Raji (cell line): ENCODE measurements at regions not wholly inside any gene's neighbourhood (a gene's known extent, or its start where the extent isn't known, plus 50 kb on each side); places are given as distances from the start of the nearest gene placed in this dataset.

Experiments
- POLR2A ChIP-seq: IDR thresholded peaks from 2 replicates; pipeline ENCODE4 v1.6.1; 2011; ENCODE audit warnings: low read depth, low read length, control low read depth; ENCODE audit not compliant: insufficient read depth

DNA sequence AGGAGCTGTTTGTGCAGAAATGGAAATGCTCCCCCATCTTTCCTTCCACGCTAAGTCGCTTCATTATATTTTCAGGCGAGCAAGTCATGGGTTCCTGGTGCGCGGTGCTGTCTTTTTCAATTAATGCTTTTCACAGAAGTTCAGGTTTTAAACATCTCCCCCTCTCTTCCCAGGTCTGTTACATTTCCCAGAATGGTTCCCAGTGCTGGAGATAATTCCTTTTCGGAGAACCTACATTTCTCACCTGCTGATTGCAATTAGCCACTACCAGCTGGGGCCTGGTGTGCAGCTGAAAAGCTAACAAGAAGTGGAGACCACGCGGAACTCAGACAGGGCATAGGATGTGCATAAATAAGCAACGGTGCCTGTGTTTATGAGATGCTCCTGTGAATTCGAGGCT, 217.8 kb downstream of the MID1IP1 start:
- no peak for TF ChIP-seq POLR2A

DNA sequence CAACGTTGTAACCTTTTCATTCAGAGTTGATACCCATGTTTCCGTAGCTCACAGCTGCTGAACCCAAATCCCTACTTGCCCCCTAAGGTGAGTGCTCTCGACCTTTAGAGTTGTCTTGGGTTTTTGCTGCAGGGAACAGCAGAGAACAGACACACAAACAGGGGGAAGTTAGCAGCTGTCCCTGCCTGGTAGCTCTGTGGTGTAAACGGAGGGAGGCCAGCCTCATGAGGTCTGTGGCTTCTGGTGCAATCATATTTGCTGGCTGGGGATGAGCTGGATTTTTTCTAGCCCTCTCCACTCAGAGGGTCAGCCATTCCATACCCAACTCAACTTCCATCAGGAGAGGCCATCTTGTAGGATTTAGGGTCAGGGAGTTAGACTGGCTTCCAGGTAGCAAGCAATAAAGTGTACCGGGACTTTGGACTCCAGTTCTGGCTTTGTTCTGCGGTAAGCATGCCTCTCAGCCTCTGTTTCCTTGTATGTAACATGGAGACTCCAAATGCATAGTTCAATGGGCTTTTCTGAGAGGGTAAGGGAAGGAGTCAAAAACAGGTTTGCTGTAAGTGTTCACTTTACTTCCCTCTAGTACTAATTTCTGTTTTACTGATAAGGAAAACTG, 218.9 kb downstream of the MID1IP1 start:
- TF ChIP-seq POLR2A: no peak

DNA sequence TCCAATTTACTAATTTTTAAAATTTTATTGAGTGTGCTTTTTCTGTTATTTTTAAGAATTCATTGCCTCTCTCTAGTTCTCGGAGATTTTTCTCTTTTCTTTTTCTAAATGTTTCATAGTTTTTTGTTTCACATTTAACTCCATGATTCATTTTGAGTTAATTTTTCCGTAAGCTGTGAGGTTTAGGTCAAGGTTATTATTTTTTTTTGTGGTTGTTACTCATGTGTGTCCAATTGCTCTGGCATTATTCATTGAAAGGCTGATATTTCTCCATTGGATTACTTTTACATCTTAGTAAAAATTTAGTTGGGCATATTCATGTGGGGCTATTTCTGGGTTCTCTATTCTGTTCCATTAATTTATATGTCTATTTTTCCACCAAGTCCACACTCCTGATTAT, 220.8 kb downstream of the MID1IP1 start:
- no peak for TF ChIP-seq POLR2A

DNA sequence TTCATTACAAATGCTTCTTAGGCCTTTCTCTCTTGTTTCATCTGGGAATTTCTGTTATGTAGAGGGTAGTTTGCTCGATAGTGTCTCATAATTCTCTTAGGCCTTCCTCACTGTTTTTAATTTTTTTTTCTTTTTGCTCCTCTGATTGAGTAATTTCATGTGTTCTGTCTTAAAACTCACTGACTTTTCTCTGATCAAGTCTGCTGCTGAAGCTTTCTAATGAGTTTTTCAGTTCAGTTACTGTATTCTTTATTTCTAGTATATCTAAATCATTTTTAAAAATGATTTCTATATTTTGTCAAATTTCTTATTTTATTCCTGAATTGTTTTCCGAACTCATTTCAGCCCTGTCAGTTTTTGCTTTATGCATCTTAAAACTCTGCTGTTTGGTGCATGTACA, 228.0 kb downstream of the MID1IP1 start:
- no peak for TF ChIP-seq POLR2A

DNA sequence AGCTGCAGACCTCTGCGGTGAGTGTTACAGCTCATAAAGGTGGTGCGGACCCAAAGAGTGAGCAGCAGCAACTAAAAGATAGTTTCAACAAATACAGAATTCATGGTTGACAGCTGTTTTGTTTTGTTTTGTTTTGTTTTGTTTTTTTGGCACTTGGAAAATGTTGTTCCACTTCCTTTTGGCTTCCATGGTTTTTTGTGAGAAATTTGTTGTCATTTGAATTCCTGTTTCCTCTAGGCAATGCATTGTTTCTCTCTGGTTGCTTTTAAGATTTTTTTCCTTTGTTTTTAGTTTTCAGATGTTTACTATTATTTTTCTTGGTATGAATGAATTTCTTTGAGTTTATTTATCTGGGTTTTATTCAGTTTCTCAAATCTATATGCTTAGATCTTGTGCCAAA, 229.4 kb downstream of the MID1IP1 start:
- TF ChIP-seq POLR2A: no peak

DNA sequence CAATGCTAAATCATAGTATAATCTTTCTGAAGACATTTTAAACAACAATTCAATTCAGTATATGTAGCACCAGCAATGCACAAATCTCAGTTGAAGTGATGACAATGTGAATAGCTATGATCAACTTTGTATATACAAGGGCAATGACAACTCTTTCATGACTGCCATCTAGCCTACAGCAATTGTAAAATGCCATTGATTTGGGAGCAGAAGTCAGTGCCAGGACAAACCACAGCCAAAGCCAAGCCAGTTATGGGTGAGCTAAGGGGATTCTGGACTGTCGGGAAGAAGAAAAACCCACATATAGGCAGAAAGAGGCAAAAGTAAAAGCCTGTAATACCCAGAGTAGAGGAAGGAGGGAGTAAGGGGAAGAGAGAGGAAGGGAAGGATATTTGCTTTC, 238.6 kb downstream of the MID1IP1 start:
- no peak for TF ChIP-seq POLR2A

DNA sequence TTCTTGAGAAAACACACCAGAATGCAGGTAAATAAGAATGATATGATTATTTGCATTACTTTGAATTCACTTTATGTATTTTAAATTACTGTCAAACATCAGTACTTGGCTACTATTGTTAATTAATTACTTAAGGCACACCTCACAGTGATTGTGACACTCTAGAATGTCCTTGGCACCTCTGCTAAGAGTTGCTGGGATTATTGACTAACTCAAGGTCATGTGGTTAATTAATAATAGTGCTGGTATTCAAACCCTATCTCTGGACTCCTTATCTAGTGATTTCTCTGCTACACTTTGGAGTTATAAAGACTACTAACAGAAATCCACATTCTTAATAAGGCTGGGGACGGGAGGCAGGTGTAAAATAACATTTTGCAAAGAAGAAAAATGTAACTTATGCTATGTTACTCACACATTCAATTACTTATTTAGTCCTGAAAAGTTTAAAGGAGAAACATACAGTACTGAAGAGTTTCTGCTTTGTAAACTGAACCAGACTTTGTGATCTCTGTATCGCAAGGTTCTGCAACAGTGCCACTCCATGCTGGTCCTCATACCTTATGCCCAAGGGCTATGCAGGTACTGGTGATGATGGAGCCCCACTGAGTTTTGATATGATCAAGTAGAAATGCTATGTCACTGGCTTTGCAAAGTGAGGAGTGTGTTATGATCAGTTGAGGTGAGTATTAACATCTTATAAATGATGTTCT, 242.7 kb downstream of the MID1IP1 start:
- no peak for TF ChIP-seq POLR2A

DNA sequence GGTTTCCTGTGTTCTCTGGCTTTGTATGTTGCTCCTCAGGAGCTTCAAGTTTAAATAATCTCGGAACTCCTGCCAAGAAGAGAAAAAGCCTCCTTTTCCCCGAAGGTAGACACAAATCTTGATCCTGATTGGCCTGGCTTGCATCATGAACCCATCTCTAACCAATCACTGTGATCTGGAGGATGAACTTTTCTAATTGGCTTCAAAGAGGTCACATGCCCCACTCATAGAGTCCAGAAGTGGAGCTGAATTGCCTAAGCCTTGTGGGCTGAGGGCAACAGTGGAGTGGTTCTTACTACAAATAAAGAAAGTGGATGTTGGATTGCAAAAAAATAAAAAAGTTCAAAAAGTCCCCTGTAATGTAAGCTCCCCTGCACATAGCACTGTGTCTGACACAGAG, 245.9 kb downstream of the MID1IP1 start:
- no peak for TF ChIP-seq POLR2A

DNA sequence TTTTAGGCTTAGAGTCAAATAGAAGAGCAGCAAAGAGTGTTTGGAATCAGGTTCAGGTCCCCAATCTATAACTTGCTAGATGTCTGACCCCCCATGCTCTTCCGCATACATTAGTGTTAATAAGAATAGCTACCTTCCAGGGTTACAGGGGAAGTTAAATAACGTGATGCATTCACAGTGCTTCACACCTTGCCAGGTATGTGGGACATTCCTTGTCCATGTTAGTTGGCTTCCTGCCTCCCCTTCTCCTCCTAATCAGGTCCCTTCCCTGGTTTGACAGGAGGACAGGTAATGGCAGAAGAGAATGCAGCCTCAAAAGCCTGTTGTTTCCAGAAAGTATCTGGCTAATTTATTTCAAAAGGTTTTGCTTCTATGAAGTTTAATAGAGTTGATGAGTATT, 248.7 kb downstream of the MID1IP1 start:
- TF ChIP-seq POLR2A: no peak

DNA sequence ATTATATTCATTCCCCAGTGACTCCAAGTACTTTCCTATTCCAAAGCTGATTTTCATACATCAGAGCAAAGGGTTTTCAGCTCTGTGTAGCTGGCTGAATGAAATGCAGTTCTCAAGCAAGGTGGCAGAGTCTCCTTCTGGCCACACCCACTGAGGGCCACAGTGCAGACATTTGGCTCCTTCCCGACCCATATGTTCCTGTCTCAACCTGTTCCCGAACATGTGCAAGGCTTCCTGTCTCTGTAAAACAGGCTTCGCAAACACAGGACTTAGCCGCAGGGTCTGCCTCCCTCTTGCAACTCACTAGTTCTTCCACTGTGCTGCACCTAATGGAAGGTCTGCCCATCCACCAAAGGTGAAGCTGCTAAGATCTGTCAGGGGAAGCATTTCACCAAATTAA, 249.2 kb downstream of the MID1IP1 start:
- no peak for TF ChIP-seq POLR2A

DNA sequence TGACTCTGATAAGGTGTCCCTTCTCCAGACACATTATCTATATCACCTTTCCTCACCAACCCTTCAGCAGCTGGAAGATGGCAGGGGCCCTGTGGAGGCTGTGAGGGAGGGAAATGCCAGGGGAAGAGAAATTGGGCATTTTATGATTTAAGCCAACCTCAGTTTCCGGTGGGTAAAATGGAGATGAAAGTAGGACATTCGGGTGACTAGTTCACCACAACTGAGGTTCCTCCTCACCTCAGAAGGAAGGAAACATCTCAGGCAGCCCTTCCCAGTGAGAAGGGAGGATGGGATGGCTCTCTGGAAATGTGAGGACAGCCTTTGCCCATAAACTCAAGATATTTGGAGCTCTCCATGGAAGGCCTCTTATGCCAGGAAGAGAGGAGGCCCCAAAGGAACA, 251.5 kb downstream of the MID1IP1 start:
- no peak for TF ChIP-seq POLR2A

DNA sequence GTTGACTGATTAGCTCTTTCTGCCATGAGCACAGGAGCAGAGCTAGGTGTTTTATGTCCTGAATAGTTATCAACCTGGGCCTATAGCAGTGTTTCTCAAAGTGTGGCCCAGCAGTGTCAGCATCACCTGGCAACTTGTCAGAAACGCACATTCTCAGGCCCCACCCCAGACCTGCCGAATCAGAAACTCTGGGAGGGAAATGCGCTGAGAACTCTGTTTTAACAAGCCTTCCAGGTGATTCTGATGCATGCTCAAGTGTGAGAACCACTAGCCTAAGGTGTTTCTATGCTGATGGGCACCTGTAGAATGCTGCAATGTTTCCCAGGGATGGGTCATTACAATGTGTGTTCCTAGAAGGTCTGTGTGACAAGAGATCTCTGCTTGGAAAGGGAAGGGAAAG, 257.5 kb downstream of the MID1IP1 start:
- no peak for TF ChIP-seq POLR2A

DNA sequence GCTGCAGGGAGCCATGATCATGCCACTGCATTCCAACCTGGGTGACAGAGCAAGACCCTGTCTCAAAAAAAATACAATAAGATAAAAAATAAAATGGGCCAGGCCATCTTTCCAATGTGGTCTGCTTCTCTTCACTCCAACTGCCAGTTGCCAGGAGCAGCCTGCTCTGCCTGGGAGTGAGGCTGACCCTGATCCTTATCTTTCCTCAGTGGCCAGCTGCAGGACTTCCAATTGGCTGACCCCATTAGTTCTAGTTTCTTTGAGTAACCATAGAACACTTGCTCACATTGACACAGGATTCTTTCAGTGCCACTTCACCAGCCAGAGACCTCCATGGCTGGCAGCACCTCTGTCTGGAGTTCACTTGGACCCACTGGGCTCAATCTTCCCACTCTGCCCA, 258.6 kb downstream of the MID1IP1 start:
- no peak for TF ChIP-seq POLR2A

DNA sequence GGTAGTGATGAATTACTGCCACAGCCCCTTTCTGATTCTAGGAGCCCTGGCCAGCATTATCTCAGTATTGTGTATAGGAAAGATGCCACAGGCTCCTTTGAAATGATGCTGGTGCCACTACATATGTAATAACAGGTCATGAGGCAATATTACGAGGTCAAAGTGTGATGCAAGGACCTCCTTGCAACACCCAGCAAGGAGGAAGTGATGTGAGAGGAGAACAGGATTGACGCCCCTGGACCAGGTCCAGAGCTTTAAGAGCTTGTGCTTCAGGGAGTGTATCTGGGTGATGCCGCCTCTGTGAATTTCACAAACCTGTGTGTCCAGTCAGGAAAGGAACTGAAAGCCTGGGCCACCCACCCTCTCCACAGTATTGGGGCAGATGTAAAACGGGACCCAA, 261.8 kb downstream of the MID1IP1 start:
- TF ChIP-seq POLR2A: no peak

DNA sequence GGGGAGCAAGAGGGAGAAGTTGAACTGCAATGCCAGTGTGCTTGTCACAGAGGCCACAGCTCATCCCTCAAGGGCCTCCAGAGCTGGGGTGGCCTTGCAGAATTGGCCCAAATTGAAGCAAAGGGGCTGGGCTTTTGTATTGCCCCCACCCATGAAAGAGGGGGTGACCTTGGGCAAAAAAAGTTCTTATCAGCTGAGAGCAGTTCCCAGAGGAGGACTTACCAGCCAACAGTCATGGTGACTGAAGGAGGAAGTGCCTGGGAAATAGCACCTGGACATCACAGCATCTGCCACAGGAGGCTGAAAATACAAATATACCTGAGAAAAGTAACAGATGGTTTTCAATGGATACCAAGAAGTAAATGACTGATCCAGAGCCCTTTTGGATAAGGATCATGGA, 262.4 kb downstream of the MID1IP1 start:
- no peak for TF ChIP-seq POLR2A

DNA sequence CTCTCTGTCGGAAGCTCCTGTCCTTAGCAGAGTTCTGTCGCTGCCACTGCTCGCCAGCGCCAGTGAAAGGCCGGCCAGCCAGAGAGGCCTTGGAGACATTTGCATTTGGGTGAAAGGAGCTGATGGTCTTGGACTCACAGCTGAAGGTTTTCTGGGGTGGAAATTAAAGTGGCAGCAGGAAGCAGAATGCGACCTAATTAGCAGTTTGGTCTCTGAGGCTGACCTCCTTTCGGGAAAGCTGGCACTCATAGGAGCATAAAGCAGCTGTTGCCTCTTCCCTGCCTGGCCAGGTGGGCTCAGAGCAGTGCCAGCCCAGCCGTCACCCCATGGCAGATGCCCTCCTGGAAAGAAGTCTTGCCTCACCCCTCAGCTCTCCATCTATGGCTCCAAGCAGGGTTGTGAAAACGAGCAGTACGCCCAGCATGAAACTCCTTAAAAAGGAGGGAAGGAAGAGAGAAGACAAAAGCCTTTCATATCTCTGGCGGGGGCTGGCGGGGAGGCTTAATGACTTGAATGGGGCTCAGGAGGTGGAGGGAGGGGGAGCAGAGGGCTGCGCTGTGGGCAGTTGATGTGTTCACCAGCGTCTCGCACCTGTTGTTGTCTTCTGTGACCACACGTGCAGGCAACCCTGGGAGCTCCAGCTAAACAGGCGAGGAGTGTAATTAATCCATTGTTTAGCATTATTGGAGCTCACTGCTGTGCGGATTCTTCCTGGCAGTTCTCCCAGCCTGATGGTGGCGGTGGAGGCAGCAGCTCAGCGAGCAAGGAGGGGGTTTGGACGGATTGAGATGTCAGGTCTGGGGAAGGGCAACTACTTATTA, 264.0 kb downstream of the MID1IP1 start:
- TF ChIP-seq POLR2A: no peak
